HEK293 (cell line): ENCODE measurements at regions not wholly inside any gene's neighbourhood (a gene's known extent, or its start where the extent isn't known, plus 50 kb on each side); places are given as distances from the start of the nearest gene placed in this dataset.

ENCODE experiments used
- CTCF ChIP-seq: fragments of 450-650 bp; formaldehyde crosslinking; IDR thresholded peaks from 2 replicates; pipeline ENCODE4 v1.5.1; 2016; ENCODE audit warnings: missing biosample characterization, missing genetic modification characterization
- PRDM4 ChIP-seq: fragments of 450-650 bp; formaldehyde crosslinking; IDR thresholded peaks from 2 replicates; pipeline ENCODE4 v1.5.1; 2017; ENCODE audit warnings: missing biosample characterization, missing genetic modification characterization
- RBAK ChIP-seq: fragments of 450-650 bp; formaldehyde crosslinking; IDR thresholded peaks from 2 replicates; pipeline ENCODE4 v1.5.1; 2016; ENCODE audit warnings: missing biosample characterization, missing genetic modification characterization
- TRIM28 ChIP-seq: IDR thresholded peaks from 2 replicates; pipeline ENCODE4 v1.6.1; 2011; ENCODE audit warnings: low read length, control low read depth, borderline replicate concordance
- ZBTB7A ChIP-seq: fragments of 450-650 bp; formaldehyde crosslinking; IDR thresholded peaks from 2 replicates; pipeline ENCODE4 v1.5.1; 2016; ENCODE audit warnings: low read depth, missing biosample characterization, missing genetic modification characterization
- ZNF121 ChIP-seq: fragments of 450-650 bp; formaldehyde crosslinking; IDR thresholded peaks from 2 replicates; pipeline ENCODE4 v1.5.1; 2016; ENCODE audit warnings: missing biosample characterization, missing genetic modification characterization
- ZNF146 ChIP-seq: fragments of 450-650 bp; formaldehyde crosslinking; IDR thresholded peaks from 2 replicates; pipeline ENCODE4 v1.5.1; 2016; ENCODE audit warnings: missing biosample characterization, missing genetic modification characterization
- ZNF184 ChIP-seq: fragments of 450-650 bp; IDR thresholded peaks from 2 replicates; pipeline ENCODE4 v1.5.1; 2018; ENCODE audit warnings: missing biosample characterization, mild to moderate bottlenecking, missing genetic modification characterization
- ZNF202 ChIP-seq: fragments of 450-650 bp; formaldehyde crosslinking; IDR thresholded peaks from 2 replicates; pipeline ENCODE4 v1.5.1; 2016; ENCODE audit warnings: missing biosample characterization, missing genetic modification characterization, borderline replicate concordance
- ZNF292 ChIP-seq: fragments of 450-650 bp; formaldehyde crosslinking; IDR thresholded peaks from 2 replicates; pipeline ENCODE4 v1.5.1; 2016; ENCODE audit warnings: low read depth, missing biosample characterization, missing genetic modification characterization, borderline replicate concordance
- ZNF398 ChIP-seq: fragments of 450-650 bp; formaldehyde crosslinking; IDR thresholded peaks from 2 replicates; pipeline ENCODE4 v1.5.1; 2017; ENCODE audit warnings: missing biosample characterization, missing genetic modification characterization
- ZNF518A ChIP-seq: fragments of 450-650 bp; formaldehyde crosslinking; conservative IDR thresholded peaks from 2 replicates; pipeline ENCODE4 v1.5.1; 2016; ENCODE audit warnings: low read depth, missing biosample characterization, missing genetic modification characterization

GRCh38 chr3:110473405-110473804, 598.2 kb upstream of the NECTIN3 start:
- no peak for TF ChIP-seq ZNF202 (tag by site-specific recombination)
- TF ChIP-seq RBAK, result no peak
- no peak for TF ChIP-seq ZNF398 (tag by site-specific recombination)
- no peak for TF ChIP-seq ZNF121 (tag by site-specific recombination)
- no peak for TF ChIP-seq CTCF (tag by site-specific recombination)
- no peak for TF ChIP-seq ZNF146 (tag by site-specific recombination)
- no peak for TF ChIP-seq ZBTB7A (tag by site-specific recombination)
- no peak for TF ChIP-seq PRDM4
- TF ChIP-seq ZNF518A (tag by site-specific recombination), result no peak
- no peak for TF ChIP-seq TRIM28
- TF ChIP-seq ZNF184 (tag by site-specific recombination), result no peak
- TF ChIP-seq ZNF292, result no peak
